H1 (cell line): ENCODE measurements at regions not wholly inside any gene's neighbourhood (a gene's known extent, or its start where the extent isn't known, plus 50 kb on each side); places are given as distances from the start of the nearest gene placed in this dataset.

Experiments used
- BRCA1 ChIP-seq: IDR thresholded peaks from 2 replicates; pipeline ENCODE4 v1.6.1; 2012; ENCODE audit warnings: low read depth, low read length, improper control_type of control experiment
- CREB1 ChIP-seq: IDR thresholded peaks from 2 replicates; pipeline ENCODE4 v1.6.1; 2012; ENCODE audit warnings: inconsistent platforms
- POLR2A ChIP-seq, 2 experiments: IDR thresholded peaks; 1 replicate in 1 of 2; 2 replicates in 1 of 2; pipeline ENCODE4 v1.6.1; 2011; ENCODE audit warnings: low read depth in 2 of 2, low read length in 2 of 2, mild to moderate bottlenecking in 2 of 2; ENCODE audit errors: control extremely low read depth in 1 of 2
- RFX5 ChIP-seq: IDR thresholded peaks from 2 replicates; pipeline ENCODE4 v1.6.1; 2011; ENCODE audit warnings: low read depth, low read length, improper control_type of control experiment, borderline replicate concordance
- SRF ChIP-seq: IDR thresholded peaks from 2 replicates; pipeline ENCODE4 v1.6.1; 2011; ENCODE audit warnings: mild to moderate bottlenecking, low read depth, low read length, moderate library complexity
- TF ChIP-seq, protein P1 (sequence below): IDR thresholded peaks from 2 replicates; pipeline ENCODE4 v1.6.1; 2011; ENCODE audit warnings: low read length, improper control_type of control experiment

DNA sequence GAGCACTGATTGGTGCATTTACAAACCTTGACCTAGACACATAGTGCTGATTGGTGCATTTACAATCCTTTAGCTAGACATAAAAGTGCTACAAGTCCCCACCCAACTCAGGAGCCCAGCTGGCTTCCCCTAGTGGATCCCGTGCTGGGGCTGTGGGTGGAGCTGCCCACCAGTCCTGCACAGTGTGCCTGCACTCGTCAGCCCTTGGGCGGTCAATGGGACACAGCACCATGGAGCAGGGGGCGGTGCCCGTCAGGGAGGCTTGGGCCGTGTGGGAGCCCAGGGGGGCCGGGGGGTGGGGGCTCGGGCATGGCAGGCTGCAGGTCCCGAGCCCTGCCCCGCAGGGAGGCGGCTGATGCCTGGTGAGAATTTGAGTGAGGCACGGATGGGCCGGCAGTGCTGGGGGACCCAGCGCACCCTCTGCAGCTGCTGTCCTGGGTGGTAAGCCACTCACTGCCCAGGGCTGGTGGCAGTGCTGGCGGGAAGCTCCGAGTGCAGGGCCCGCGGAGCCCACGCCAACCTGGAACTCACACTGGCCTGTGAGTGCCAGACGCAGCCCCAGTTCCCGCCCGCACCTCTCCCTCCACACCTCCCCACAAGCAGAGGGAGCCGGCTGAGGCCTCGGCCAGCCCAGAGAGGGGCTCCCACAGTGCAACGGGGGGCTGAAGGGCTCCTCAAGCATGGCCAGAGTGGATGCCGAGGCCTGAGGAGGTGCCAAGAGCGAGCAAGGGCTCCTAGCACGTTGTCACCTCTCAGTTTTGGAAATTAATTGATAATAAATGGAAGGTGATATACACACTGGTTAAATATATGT is 207.7 kb downstream of the RAP2B start:
- TF ChIP-seq POLR2A (IDR thresholded peaks at IDR 0.05; ENCODE audit: control extremely low read depth in 1 of 2, low read depth in 2 of 2, low read length in 2 of 2), result no peak
- TF ChIP-seq, protein P1, sequence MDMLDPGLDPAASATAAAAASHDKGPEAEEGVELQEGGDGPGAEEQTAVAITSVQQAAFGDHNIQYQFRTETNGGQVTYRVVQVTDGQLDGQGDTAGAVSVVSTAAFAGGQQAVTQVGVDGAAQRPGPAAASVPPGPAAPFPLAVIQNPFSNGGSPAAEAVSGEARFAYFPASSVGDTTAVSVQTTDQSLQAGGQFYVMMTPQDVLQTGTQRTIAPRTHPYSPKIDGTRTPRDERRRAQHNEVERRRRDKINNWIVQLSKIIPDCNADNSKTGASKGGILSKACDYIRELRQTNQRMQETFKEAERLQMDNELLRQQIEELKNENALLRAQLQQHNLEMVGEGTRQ, result no peak
- no peak for TF ChIP-seq BRCA1
- no peak for TF ChIP-seq CREB1
- TF ChIP-seq SRF, result no peak
- TF ChIP-seq RFX5, result no peak
